Keratinocyte (primary cell): ENCODE measurements at regions not wholly inside any gene's neighbourhood (a gene's known extent, or its start where the extent isn't known, plus 50 kb on each side); places are given as distances from the start of the nearest gene placed in this dataset.

Experiments
- DNase-seq: peaks from one replicate; pipeline ENCODE4 v3.0.0-alpha.2; 2011; ENCODE audit warnings: low read depth, missing footprints, low spot score
- FAIRE-seq: peaks from 2 replicates; lab custom pipeline; 2011; peaks lifted over from hg19 to GRCh38; lab: Jason Lieb, UNC
- H2AFZ ChIP-seq: 2 replicates; pipeline ENCODE4 v1.6.0; 2012; ENCODE audit warnings: low read length, control low read depth, inconsistent platforms; ENCODE audit not compliant: control insufficient read depth
- H3K27ac ChIP-seq: 2 replicates; pipeline ENCODE4 v1.5.1; 2011; ENCODE audit warnings: low read length; ENCODE audit not compliant: control insufficient read depth, insufficient read depth
- H3K27me3 ChIP-seq: 3 replicates; pipeline ENCODE4 v1.6.0; 2011; ENCODE audit warnings: low read length; ENCODE audit not compliant: control insufficient read depth, insufficient read depth; ENCODE audit errors: extremely low read depth
- H3K36me3 ChIP-seq, 2 experiments: 2 replicates in 1 of 2; 3 replicates in 1 of 2; pipeline ENCODE4 v1.5.1; 2011; ENCODE audit warnings: low read length in 2 of 2, mild to moderate bottlenecking in 1 of 2; ENCODE audit not compliant: control insufficient read depth in 2 of 2, insufficient read depth in 2 of 2; ENCODE audit errors: extremely low read depth in 1 of 2
- H3K4me1 ChIP-seq: 3 replicates; pipeline ENCODE4 v1.5.1; 2011; ENCODE audit warnings: low read length; ENCODE audit not compliant: control insufficient read depth, insufficient read depth; ENCODE audit errors: extremely low read depth
- H3K4me2 ChIP-seq: 3 replicates; pipeline ENCODE4 v1.6.0; 2011; ENCODE audit warnings: low read depth, low read length; ENCODE audit not compliant: control insufficient read depth, insufficient read depth; ENCODE audit errors: extremely low read depth
- H3K4me3 ChIP-seq, 3 experiments: fragments of 200-600 bp in 1 of 3; sonication (generic) in 1 of 3; 2 replicates in 2 of 3; 3 replicates in 1 of 3; pipeline ENCODE4 v1.5.1; 2011 to 2016; ENCODE audit warnings: low read length in 3 of 3, mild to moderate bottlenecking in 3 of 3, control low read depth in 2 of 3, inconsistent platforms in 1 of 3, low read depth in 1 of 3, mixed read lengths in 1 of 3, mixed run types in 1 of 3, moderate library complexity in 1 of 3; ENCODE audit not compliant: control insufficient read depth in 2 of 3, insufficient read depth in 2 of 3; ENCODE audit errors: extremely low read depth in 1 of 3
- H3K79me2 ChIP-seq: 2 replicates; pipeline ENCODE4 v1.6.0; 2012; ENCODE audit warnings: low read length; ENCODE audit not compliant: control insufficient read depth, insufficient read depth
- H3K9ac ChIP-seq: 3 replicates; pipeline ENCODE4 v1.6.0; 2011; ENCODE audit warnings: low read length; ENCODE audit not compliant: control insufficient read depth, insufficient read depth; ENCODE audit errors: extremely low read depth
- H3K9me1 ChIP-seq: 3 replicates; pipeline ENCODE4 v1.6.0; 2011; ENCODE audit warnings: low read length; ENCODE audit not compliant: control insufficient read depth, insufficient read depth; ENCODE audit errors: extremely low read depth
- H3K9me3 ChIP-seq: 2 replicates; pipeline ENCODE4 v1.5.1; 2012; ENCODE audit warnings: low read depth, low read length; ENCODE audit not compliant: control insufficient read depth
- H4K20me1 ChIP-seq: 3 replicates; pipeline ENCODE4 v1.6.0; 2011; ENCODE audit warnings: low read length; ENCODE audit not compliant: control insufficient read depth, insufficient read depth; ENCODE audit errors: extremely low read depth
- CTCF ChIP-seq, 3 experiments: IDR thresholded peaks in 1 of 3; conservative IDR thresholded peaks in 1 of 3; optimal IDR thresholded peaks in 1 of 3; 2 replicates in 2 of 3; 3 replicates in 1 of 3; pipeline versions ENCODE3 to v1.5.1; 2011; ENCODE audit warnings: low read length in 3 of 3, mild to moderate bottlenecking in 3 of 3, moderate library complexity in 2 of 3, control low read depth in 1 of 3, inconsistent platforms in 1 of 3; ENCODE audit not compliant: insufficient read depth in 2 of 3; ENCODE audit errors: extremely low read depth in 1 of 3
- EZH2 ChIP-seq: IDR thresholded peaks from one replicate; pipeline ENCODE4 v1.6.1; 2012; ENCODE audit warnings: inconsistent platforms, mild to moderate bottlenecking, low read length, moderate library complexity
- dilution Hi-C: fragments of 300-500 bp; cut with MboI; formaldehyde crosslinking; loops from one replicate; pipeline ENCODE4 v1.7.0; 2020; ENCODE audit warnings: low sequenced_read_pairs; ENCODE audit not compliant: extremely low pct_ligation_motif_present

DNA sequence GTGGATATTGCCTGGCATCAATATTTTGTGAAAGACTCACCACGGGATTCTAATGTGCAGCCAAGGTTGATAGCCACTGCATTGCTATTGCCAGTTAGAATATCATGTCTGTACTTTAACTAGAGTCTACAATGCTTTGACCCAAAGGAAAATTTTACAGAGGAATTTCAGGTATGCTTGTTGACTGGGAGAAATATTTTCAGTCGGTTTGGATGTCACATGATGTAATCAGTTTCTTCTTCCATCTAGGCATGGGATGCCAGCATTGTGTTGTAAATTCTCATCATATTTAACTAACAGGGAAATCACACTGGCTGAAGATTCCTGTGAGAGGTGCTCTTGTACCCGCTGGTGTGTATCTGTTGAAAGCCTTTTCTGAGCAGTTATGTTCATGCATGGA is 508.9 kb upstream of the ADAMTS9 start:
- no peak for FAIRE-seq
- no peaks in the 10 kb centered on the region for H3K27me3 ChIP-seq
- dilution Hi-C loops, result no loop called here

GRCh38 chr3:65195211-65196006 is 507.6 kb upstream of the ADAMTS9 start:
- H3K36me3 ChIP-seq, result no peaks in the 10 kb centered on the region
- dilution Hi-C loops, result no loop called here
- no peak overlapping the region for H3K4me3 ChIP-seq
- no peaks in the 10 kb centered on the region for H3K4me1 ChIP-seq
- no peak overlapping the region for H3K27ac ChIP-seq
- FAIRE-seq (no peak), DNase-seq (no peak)
- no peaks in the 10 kb centered on the region for H3K27me3 ChIP-seq
- H3K9me3 ChIP-seq, result no peaks in the 10 kb centered on the region
- H3K9ac ChIP-seq, result no peak overlapping the region
- no peak overlapping the region for H3K4me2 ChIP-seq
- H3K9me1 ChIP-seq, result no peaks in the 10 kb centered on the region
- H3K79me2 ChIP-seq, result no peaks in the 10 kb centered on the region
- no peak for TF ChIP-seq EZH2
- TF ChIP-seq CTCF (optimal IDR thresholded peaks at IDR 0.05 in 1 of 3, IDR thresholded peaks at IDR 0.05 in 1 of 3, conservative IDR thresholded peaks at IDR 0.05 in 1 of 3; ENCODE audit: extremely low read depth in 1 of 3, insufficient read depth in 2 of 3, low read length in 3 of 3), result no peak
- no peak overlapping the region for H2AFZ ChIP-seq
- no peaks in the 10 kb centered on the region for H4K20me1 ChIP-seq

More for the DNA sequence above, 508.9 kb upstream of the ADAMTS9 start:
- TF ChIP-seq EZH2, result no peak
- TF ChIP-seq CTCF (optimal IDR thresholded peaks at IDR 0.05 in 1 of 3, IDR thresholded peaks at IDR 0.05 in 1 of 3, conservative IDR thresholded peaks at IDR 0.05 in 1 of 3; ENCODE audit: extremely low read depth in 1 of 3, insufficient read depth in 2 of 3, low read length in 3 of 3), result no peak
- Histone ChIP-seq H3K9ac (no peak overlapping the region), H3K27ac (no peak overlapping the region), H3K9me3 (no peaks in the 10 kb centered on the region), H3K4me1 (no peaks in the 10 kb centered on the region), H3K4me2 (no peak overlapping the region), H2AFZ (no peak overlapping the region), H3K9me1 (no peaks in the 10 kb centered on the region), H4K20me1 (no peaks in the 10 kb centered on the region), H3K79me2 (no peaks in the 10 kb centered on the region), H3K36me3 (no peaks in the 10 kb centered on the region), H3K4me3 (no peak overlapping the region)
- DNase-seq, result no peak
